H1 (cell line): ENCODE measurements at regions not wholly inside any gene's neighbourhood (a gene's known extent, or its start where the extent isn't known, plus 50 kb on each side); places are given as distances from the start of the nearest gene placed in this dataset.

ENCODE experiments used
- CTCF ChIA-PET: fragments of 300-600 bp; sonication (Branson Sonifier 250); formaldehyde crosslinking; loops from one replicate; lab custom pipeline; 2021; ENCODE audit not compliant: partially characterized antibody; lab: Charles Lee
- POLR2A ChIA-PET: fragments of 300-600 bp; sonication (Branson Sonifier 250); formaldehyde crosslinking; loops from one replicate; lab custom pipeline; 2021; ENCODE audit warnings: inconsistent platforms; ENCODE audit not compliant: partially characterized antibody; lab: Charles Lee
- DNase-seq, 2 experiments: peaks; one replicate each; pipeline versions ENCODE4 v3.0.0 to v3.0.0-alpha.2; 2010 to 2022; ENCODE audit warnings: low spot score in 2 of 2, low read depth in 1 of 2, mixed read lengths in 1 of 2
- FAIRE-seq: peaks from 2 replicates; lab custom pipeline; 2011; peaks lifted over from hg19 to GRCh38; lab: Jason Lieb, UNC
- H2AFZ ChIP-seq: 2 replicates; pipeline ENCODE4 v1.8.1; 2012; ENCODE audit warnings: low read length, inconsistent platforms
- H2AK5ac ChIP-seq: 2 replicates; pipeline ENCODE4 v1.6.1; 2013; ENCODE audit warnings: low read depth, low read length
- H2BK120ac ChIP-seq: replicated peaks from 2 replicates; pipeline ENCODE3; 2013; ENCODE audit warnings: low read depth, low read length, inconsistent platforms
- H2BK12ac ChIP-seq: 2 replicates; pipeline ENCODE4 v1.6.1; 2013; ENCODE audit warnings: low read depth, low read length
- H2BK15ac ChIP-seq: 2 replicates; pipeline ENCODE4 v1.6.1; 2013; ENCODE audit warnings: low read length
- H2BK20ac ChIP-seq: 2 replicates; pipeline ENCODE4 v1.6.1; 2013; ENCODE audit warnings: low read length
- H2BK5ac ChIP-seq: 2 replicates; pipeline ENCODE4 v1.6.1; 2013; ENCODE audit warnings: low read depth, low read length
- H3K14ac ChIP-seq: 2 replicates; pipeline ENCODE4 v1.6.1; 2013; ENCODE audit warnings: inconsistent platforms; ENCODE audit not compliant: insufficient read length
- H3K18ac ChIP-seq: 2 replicates; pipeline ENCODE4 v1.6.1; 2013; ENCODE audit warnings: low read length; ENCODE audit errors: extremely low read depth
- H3K23ac ChIP-seq: 2 replicates; pipeline ENCODE4 v1.6.1; 2013; ENCODE audit warnings: inconsistent platforms; ENCODE audit not compliant: insufficient read length
- H3K23me2 ChIP-seq: 2 replicates; pipeline ENCODE4 v1.6.1; 2013; ENCODE audit warnings: low read depth, low read length
- H3K27ac ChIP-seq: 2 replicates; pipeline ENCODE4 v1.6.1; 2011; ENCODE audit warnings: low read depth, low read length, inconsistent platforms
- H3K27me3 ChIP-seq, 4 experiments: replicated peaks in 1 of 4; 1 replicate in 1 of 4; 2 replicates in 3 of 4; pipeline versions ENCODE4 v1.6.1 to v1.8.1; 2011 to 2013; ENCODE audit warnings: low read length in 3 of 4, mild to moderate bottlenecking in 3 of 4, inconsistent platforms in 2 of 4, mixed read lengths in 2 of 4, moderate library complexity in 1 of 4; ENCODE audit not compliant: control insufficient read depth in 3 of 4, insufficient read depth in 3 of 4; ENCODE audit errors: extremely low read depth in 1 of 4
- H3K36me3 ChIP-seq, 4 experiments: 2 replicates each; pipeline versions ENCODE4 v1.6.1 to v1.8.1; 2011 to 2013; ENCODE audit warnings: mild to moderate bottlenecking in 4 of 4, low read length in 3 of 4, moderate library complexity in 2 of 4, control low read depth in 1 of 4, inconsistent platforms in 1 of 4; ENCODE audit not compliant: insufficient read depth in 4 of 4, control insufficient read depth in 2 of 4
- H3K4ac ChIP-seq: replicated peaks from 2 replicates; pipeline ENCODE3; 2013; ENCODE audit warnings: low read length, low read depth, mixed read lengths, inconsistent platforms; ENCODE audit not compliant: insufficient read length
- H3K4me1 ChIP-seq, 4 experiments: replicated peaks in 1 of 4; 1 replicate in 1 of 4; 2 replicates in 3 of 4; pipeline versions ENCODE4 v1.6.1 to v1.8.1; 2011 to 2013; ENCODE audit warnings: low read length in 3 of 4, inconsistent platforms in 2 of 4, mixed read lengths in 1 of 4; ENCODE audit not compliant: insufficient read depth in 4 of 4, control insufficient read depth in 3 of 4
- H3K4me2 ChIP-seq, 2 experiments: 2 replicates each; pipeline versions ENCODE4 v1.6.1 to v1.8.1; 2011 to 2013; ENCODE audit warnings: low read depth in 2 of 2, low read length in 2 of 2, control low read depth in 1 of 2, inconsistent platforms in 1 of 2, mild to moderate bottlenecking in 1 of 2; ENCODE audit not compliant: insufficient read depth in 1 of 2
- H3K4me3 ChIP-seq, 4 experiments: fragments of 200-600, 300-600 bp in 1 of 4; sonication (generic), shearing (Covaris generic), sonication (Bioruptor Twin) in 1 of 4; 2 replicates each; pipeline versions ENCODE4 v1.5.1 to v1.8.1; 2011 to 2016; ENCODE audit warnings: low read length in 4 of 4, low read depth in 3 of 4, control low read depth in 2 of 4, inconsistent platforms in 2 of 4, mild to moderate bottlenecking in 2 of 4, mixed read lengths in 1 of 4, moderate library complexity in 1 of 4; ENCODE audit not compliant: insufficient read depth in 2 of 4; ENCODE audit errors: extremely low read depth in 1 of 4
- H3K56ac ChIP-seq: replicated peaks from 2 replicates; pipeline ENCODE3; 2013; ENCODE audit warnings: low read depth, mild to moderate bottlenecking, mixed read lengths, low read length, inconsistent platforms; ENCODE audit not compliant: insufficient read length
- H3K79me1 ChIP-seq: 2 replicates; pipeline ENCODE4 v1.6.1; 2013; ENCODE audit warnings: low read depth, low read length, control low read depth
- H3K79me2 ChIP-seq, 2 experiments: 2 replicates each; pipeline versions ENCODE4 v1.6.1 to v1.8.1; 2012 to 2013; ENCODE audit warnings: low read length in 2 of 2, mild to moderate bottlenecking in 2 of 2, inconsistent platforms in 1 of 2; ENCODE audit not compliant: insufficient read depth in 2 of 2, control insufficient read depth in 1 of 2
- H3K9ac ChIP-seq, 4 experiments: replicated peaks in 1 of 4; 1 replicate in 1 of 4; 2 replicates in 3 of 4; pipeline versions ENCODE4 v1.6.1 to v1.8.1; 2011 to 2013; ENCODE audit warnings: low read depth in 3 of 4, low read length in 3 of 4, control low read depth in 2 of 4, mild to moderate bottlenecking in 2 of 4, moderate library complexity in 2 of 4, inconsistent platforms in 1 of 4; ENCODE audit errors: extremely low read depth in 1 of 4
- H3K9me3 ChIP-seq, 2 experiments: 2 replicates each; pipeline versions ENCODE4 v1.6.1 to v1.8.1; 2012 to 2013; ENCODE audit warnings: mild to moderate bottlenecking in 2 of 2, moderate library complexity in 2 of 2, control low read depth in 1 of 2, inconsistent platforms in 1 of 2, low read depth in 1 of 2, low read length in 1 of 2, mixed read lengths in 1 of 2; ENCODE audit not compliant: insufficient read depth in 2 of 2
- H4K20me1 ChIP-seq, 2 experiments: replicated peaks in 1 of 2; 2 replicates each; pipeline versions ENCODE3 to v1.8.1; 2011 to 2013; ENCODE audit warnings: inconsistent platforms in 2 of 2, low read length in 2 of 2, mild to moderate bottlenecking in 1 of 2; ENCODE audit not compliant: insufficient read depth in 2 of 2, control insufficient read depth in 1 of 2
- H4K5ac ChIP-seq: 2 replicates; pipeline ENCODE4 v1.6.1; 2013; ENCODE audit warnings: low read length, low read depth, mixed read lengths, inconsistent platforms; ENCODE audit not compliant: insufficient read length
- H4K8ac ChIP-seq: 2 replicates; pipeline ENCODE4 v1.8.0; 2013; ENCODE audit warnings: mild to moderate bottlenecking, moderate library complexity, low read length, inconsistent platforms; ENCODE audit not compliant: insufficient read depth; ENCODE audit errors: extremely low read depth
- H4K91ac ChIP-seq: replicated peaks from 2 replicates; pipeline ENCODE3; 2013; ENCODE audit warnings: low read length, mixed read lengths, inconsistent platforms; ENCODE audit not compliant: insufficient read length
- BRCA1 ChIP-seq: IDR thresholded peaks from 2 replicates; pipeline ENCODE4 v1.6.1; 2012; ENCODE audit warnings: low read depth, low read length, improper control_type of control experiment
- CHD2 ChIP-seq: IDR thresholded peaks from 2 replicates; pipeline ENCODE4 v1.6.1; 2012; ENCODE audit warnings: low read length, improper control_type of control experiment
- EZH2 ChIP-seq: fragments of 200-600 bp; sonication (generic); IDR thresholded peaks from 2 replicates; pipeline ENCODE4 v1.7.1; 2012; ENCODE audit warnings: low read depth, mild to moderate bottlenecking, moderate library complexity, low read length, inconsistent platforms; ENCODE audit not compliant: severe bottlenecking
- HDAC2 ChIP-seq, 2 experiments: fragments of 300-600 bp in 1 of 2; sonication (generic) in 1 of 2; IDR thresholded peaks; 2 replicates each; pipeline ENCODE4 v1.6.1; 2011 to 2012; ENCODE audit warnings: low read depth in 2 of 2, low read length in 2 of 2, mild to moderate bottlenecking in 2 of 2, moderate library complexity in 2 of 2, borderline replicate concordance in 1 of 2, inconsistent platforms in 1 of 2
- HDAC6 ChIP-seq: IDR thresholded peaks from one replicate; pipeline ENCODE4 v1.7.1; 2012; ENCODE audit warnings: low read depth, mild to moderate bottlenecking, inconsistent platforms, low read length, moderate library complexity
- JUND ChIP-seq: IDR thresholded peaks from 2 replicates; pipeline ENCODE4 v1.6.1; 2011; ENCODE audit warnings: mild to moderate bottlenecking, improper control_type of control experiment, low read length
- KDM4A ChIP-seq: IDR thresholded peaks from one replicate; pipeline ENCODE4 v1.7.1; 2012; ENCODE audit warnings: low read depth, mild to moderate bottlenecking, moderate library complexity, low read length, inconsistent platforms; ENCODE audit not compliant: severe bottlenecking
- NANOG ChIP-seq: IDR thresholded peaks from 2 replicates; pipeline ENCODE4 v1.6.1; 2011; ENCODE audit warnings: low read length, low read depth, mild to moderate bottlenecking, inconsistent platforms; ENCODE audit not compliant: insufficient read depth, poor library complexity, severe bottlenecking
- PHF8 ChIP-seq: fragments of 200-600 bp; sonication (generic); conservative IDR thresholded peaks from 2 replicates; pipeline ENCODE4 v1.7.1; 2012; ENCODE audit warnings: low read depth, mild to moderate bottlenecking, inconsistent platforms, low read length, moderate library complexity
- SAP30 ChIP-seq: fragments of 300-600 bp; sonication (generic); IDR thresholded peaks from 2 replicates; pipeline ENCODE4 v1.7.1; 2012; ENCODE audit warnings: low read length, moderate library complexity, mild to moderate bottlenecking, inconsistent platforms; ENCODE audit not compliant: insufficient read depth, insufficient replicate concordance
- SIN3A ChIP-seq, 2 experiments: IDR thresholded peaks in 1 of 2; conservative IDR thresholded peaks in 1 of 2; 2 replicates each; pipeline ENCODE4 v1.6.1; 2011 to 2012; ENCODE audit warnings: low read length in 2 of 2, improper control_type of control experiment in 1 of 2, low read depth in 1 of 2, mild to moderate bottlenecking in 1 of 2
- SIRT6 ChIP-seq: IDR thresholded peaks from one replicate; pipeline ENCODE4 v1.7.1; 2012; ENCODE audit warnings: low read length, inconsistent platforms
- SUZ12 ChIP-seq: fragments of 200-600 bp; sonication (generic); IDR thresholded peaks from 2 replicates; pipeline ENCODE4 v1.6.1; 2012; ENCODE audit warnings: mild to moderate bottlenecking, inconsistent platforms, low read length, moderate library complexity, mixed read lengths
- TAF1 ChIP-seq: IDR thresholded peaks from 2 replicates; pipeline ENCODE4 v1.6.1; 2011; ENCODE audit warnings: mild to moderate bottlenecking, low read depth, low read length
- TEAD4 ChIP-seq: IDR thresholded peaks from 2 replicates; pipeline ENCODE4 v1.6.1; 2012; ENCODE audit warnings: low read depth, low read length, inconsistent platforms, mixed read lengths
- WGBS, 2 experiments: shearing (Covaris generic) in 1 of 2; methylation state at CpG; one replicate each; pipeline versions ENCODE4 v1.1.6 to v1.1.7; 2013 to 2015; ENCODE audit warnings: low lambda C conversion rate in 2 of 2, mixed read lengths in 2 of 2, inconsistent platforms in 1 of 2, low coverage in 1 of 2, missing lambda C conversion rate in 1 of 2; ENCODE audit not compliant: insufficient replicate concordance in 2 of 2, insufficient coverage in 1 of 2, insufficient read length in 1 of 2; ENCODE audit errors: extremely low coverage in 1 of 2, missing lambda C conversion rate in 1 of 2; 5-methylcytosine and 5-hydroxymethylcytosine counted together

DNA sequence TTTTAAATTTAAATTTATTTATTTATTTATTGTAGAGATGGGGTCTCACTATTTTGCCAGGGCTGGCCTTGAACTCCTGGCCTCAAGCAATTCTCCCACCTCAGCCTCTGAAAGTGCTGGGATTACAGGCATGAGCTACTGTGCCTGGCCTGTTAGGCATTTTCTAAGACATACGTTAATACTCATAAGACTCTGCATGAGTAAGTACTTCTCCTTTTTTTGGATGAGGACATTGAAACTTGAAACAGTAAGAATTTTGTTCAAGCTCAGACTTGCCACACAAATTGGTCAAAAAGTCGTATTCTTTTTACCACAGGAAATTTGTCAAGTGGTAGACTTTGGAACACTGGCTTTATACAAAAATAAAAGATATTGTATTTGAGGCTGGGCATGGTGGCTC is 187.4 kb upstream of the RASSF8 start:
- no peak overlapping the region for H3K4ac ChIP-seq
- H3K14ac ChIP-seq: no peak overlapping the region
- no peak overlapping the region for H3K23ac ChIP-seq
- 50% methylated on average over 2 of the region's 2 CpGs; no CpG with 5 or more reads in 1 of the 2 experiments for WGBS, 2 experiments
- H3K27ac ChIP-seq: no peak overlapping the region
- no peaks in the 10 kb centered on the region for H3K79me1 ChIP-seq
- no peak overlapping the region for H2BK15ac ChIP-seq
- H3K4me1 ChIP-seq: no peaks in the 10 kb centered on the region; a peak in 1 of 7 replicates
- H3K56ac ChIP-seq: no peak overlapping the region
- FAIRE-seq: no peak
- H3K23me2 ChIP-seq: no peaks in the 10 kb centered on the region
- no peak overlapping the region for H2BK5ac ChIP-seq
- ChIA-PET CTCF (interaction anchor here (0.6 to 1.1 kb wide), 2 partner anchors 192 to 257 kb away, joined by 3 to 5 read pairs; no protein-coding TSS in a partner anchor), POLR2A (no interaction called here)
- H3K9me3 ChIP-seq: no peaks in the 10 kb centered on the region
- H4K91ac ChIP-seq: no peak overlapping the region
- H3K36me3 ChIP-seq: no peaks in the 10 kb centered on the region
- no peak overlapping the region for H2BK20ac ChIP-seq
- no peak overlapping the region for H3K4me3 ChIP-seq
- H3K79me2 ChIP-seq: no peaks in the 10 kb centered on the region
- no peaks in the 10 kb centered on the region for H3K27me3 ChIP-seq
- no peak overlapping the region for H3K4me2 ChIP-seq
- H4K8ac ChIP-seq: no peak overlapping the region
- H3K9ac ChIP-seq: no peak overlapping the region
- DNase-seq: no peak
- no peak overlapping the region for H3K18ac ChIP-seq
- no peaks in the 10 kb centered on the region for H4K20me1 ChIP-seq
- no peak overlapping the region for H2BK120ac ChIP-seq
- no peak overlapping the region for H2BK12ac ChIP-seq
- H4K5ac ChIP-seq: no peak overlapping the region
- H2AK5ac ChIP-seq: no peak overlapping the region
- no peak overlapping the region for H2AFZ ChIP-seq
- TF ChIP-seq SAP30: no peak
- no peak for TF ChIP-seq PHF8
- no peak for TF ChIP-seq TAF1
- TF ChIP-seq SIRT6: no peak
- TF ChIP-seq HDAC2 (IDR thresholded peaks at IDR 0.05; ENCODE audit: borderline replicate concordance in 1 of 2, low read depth in 2 of 2, low read length in 2 of 2): no peak
- no peak for TF ChIP-seq JUND
- TF ChIP-seq SIN3A (conservative IDR thresholded peaks at IDR 0.05 in 1 of 2, IDR thresholded peaks at IDR 0.05 in 1 of 2; ENCODE audit: low read depth in 1 of 2, low read length in 2 of 2): no peak
- TF ChIP-seq BRCA1: no peak
- TF ChIP-seq HDAC6: no peak
- no peak for TF ChIP-seq TEAD4
- TF ChIP-seq SUZ12: no peak
- no peak for TF ChIP-seq CHD2
- TF ChIP-seq KDM4A: no peak
- no peak for TF ChIP-seq EZH2
- TF ChIP-seq NANOG: no peak
